Aorta (tissue), 5 donors: ENCODE measurements at regions not wholly inside any gene's neighbourhood (a gene's known extent, or its start where the extent isn't known, plus 50 kb on each side); places are given as distances from the start of the nearest gene placed in this dataset.
"Not testable (repeated sequence)": the region's sequence is repeated elsewhere in the genome, so short reads cannot be mapped to it uniquely, and the experiment has no call there.

ENCODE experiments used
- ATAC-seq: fragments of 200-7000 bp; cut with Tn5 transposase; one replicate; pipeline ENCODE4 v1.9.1; 2022; ENCODE audit warnings: moderate library complexity; ENCODE audit not compliant: low FRiP score
- DNase-seq, 2 donors: peaks; one replicate each; pipeline ENCODE4 v3.0.0-alpha.2; 2020
- H3K27ac ChIP-seq, 2 donors: one replicate each; pipeline ENCODE4 v1.5.1; 2013; ENCODE audit warnings: low read length in 2 of 2, mild to moderate bottlenecking in 2 of 2, moderate library complexity in 2 of 2, control low read depth in 1 of 2, inconsistent platforms in 1 of 2, low read depth in 1 of 2
- H3K27me3 ChIP-seq, 2 donors: one replicate each; pipeline ENCODE4 v1.6.1; 2013; ENCODE audit warnings: control low read depth in 1 of 2, low read length in 1 of 2, mild to moderate bottlenecking in 1 of 2, moderate library complexity in 1 of 2; ENCODE audit not compliant: insufficient read depth in 2 of 2, control insufficient read depth in 1 of 2
- H3K36me3 ChIP-seq, 2 donors: one replicate each; pipeline ENCODE4 v1.6.1; 2013; ENCODE audit warnings: control low read depth in 1 of 2, low read length in 1 of 2, mild to moderate bottlenecking in 1 of 2; ENCODE audit not compliant: insufficient read depth in 2 of 2, control insufficient read depth in 1 of 2
- H3K4me1 ChIP-seq, 2 donors: one replicate each; pipeline ENCODE4 v1.6.1; 2013; ENCODE audit warnings: low read length in 2 of 2, control low read depth in 1 of 2, mild to moderate bottlenecking in 1 of 2, moderate library complexity in 1 of 2; ENCODE audit not compliant: insufficient read depth in 2 of 2, control insufficient read depth in 1 of 2
- H3K4me3 ChIP-seq, 2 donors: one replicate each; pipeline ENCODE4 v1.5.1; 2013; ENCODE audit warnings: low read length in 2 of 2, control low read depth in 1 of 2, mild to moderate bottlenecking in 1 of 2
- H3K9me3 ChIP-seq: one replicate; pipeline ENCODE4 v1.6.1; 2013; ENCODE audit warnings: mild to moderate bottlenecking, low read length; ENCODE audit not compliant: control insufficient read depth
- WGBS, 2 donors: extraction: QIAGEN DNeasy Blood & Tissue Kit; methylation state at CpG; one replicate each; pipeline ENCODE4 v1.1.7; 2013; 5-methylcytosine and 5-hydroxymethylcytosine counted together
- intact Hi-C, 2 donors: fragments of 100-400 bp; cut with DNase I; formaldehyde crosslinking; loops; one replicate each; pipeline versions ENCODE4 v1.14.2 to v1.15.0; 2022
- donor health status: healthy with polysubstance abuse.
- donor health status: Bipolar disorder and iron deficiency.
- donor health status: DM: no; HTN: no; CAD: no.
- donor health status: DM: no; HTN: no; CAD: no.
- donor health status: DM: yes; HTN: yes; CAD: no.

DNA sequence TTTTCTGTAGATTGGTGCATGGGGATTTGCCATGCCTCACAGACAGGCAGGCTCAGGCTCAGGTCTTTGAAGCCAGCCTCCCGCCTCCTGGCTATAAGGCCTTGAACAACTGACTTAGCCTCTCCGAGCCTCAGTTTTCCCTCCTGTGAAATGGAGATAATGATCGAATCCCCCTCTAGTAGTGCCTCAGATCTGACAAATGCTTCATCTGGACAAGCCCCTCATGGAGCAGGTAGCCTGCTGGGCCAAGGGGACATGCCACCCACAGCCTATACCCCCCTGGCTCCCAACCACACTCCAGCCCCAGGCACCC, 68.1 kb upstream of the LCTL start:
- Histone ChIP-seq H3K9me3 (no peaks in the 10 kb centered on the region), H3K27me3 (no peaks in the 10 kb centered on the region), H3K27ac (no peak overlapping the region), H3K4me1 (no peaks in the 10 kb centered on the region), H3K4me3 (no peak overlapping the region), H3K36me3 (no peaks in the 10 kb centered on the region)
- no peak for DNase-seq
- intact Hi-C loops, result no loop called here
- WGBS, 2 donors, result 87 to 89% methylated on average over 3 of the region's 3 CpGs
- ATAC-seq, result no peak

DNA sequence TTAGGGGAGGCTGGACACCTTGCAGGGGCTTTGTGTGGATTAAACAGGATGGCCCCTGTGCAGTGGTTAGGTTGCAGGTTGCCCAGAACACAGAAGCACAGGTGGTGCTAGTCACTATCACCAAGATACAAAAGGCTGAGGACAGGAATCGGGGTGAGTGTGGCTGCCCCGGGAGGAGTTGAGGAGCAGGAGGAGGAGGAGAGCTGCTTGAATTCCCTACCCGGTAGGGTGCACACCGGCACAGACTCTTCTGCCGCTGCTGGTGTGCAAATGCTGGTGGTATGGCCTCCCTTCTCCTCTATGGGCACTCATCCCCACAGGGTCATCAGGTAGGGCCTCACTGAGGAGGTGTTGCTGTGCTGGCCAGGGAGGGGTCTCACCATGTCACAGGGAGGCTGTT, 67.5 kb upstream of the SMAD6 start:
- H3K27me3 ChIP-seq, result no peaks in the 10 kb centered on the region
- H3K9me3 ChIP-seq, result no peaks in the 10 kb centered on the region
- no peak for DNase-seq
- no peak for ATAC-seq
- no peaks in the 10 kb centered on the region for H3K36me3 ChIP-seq
- no peak overlapping the region for H3K4me3 ChIP-seq
- 93 to 96% methylated on average over 5 of the region's 5 CpGs for WGBS, 2 donors
- intact Hi-C loops, result no loop called here
- H3K27ac ChIP-seq, result no peak overlapping the region
- H3K4me1 ChIP-seq, result no peaks in the 10 kb centered on the region

DNA sequence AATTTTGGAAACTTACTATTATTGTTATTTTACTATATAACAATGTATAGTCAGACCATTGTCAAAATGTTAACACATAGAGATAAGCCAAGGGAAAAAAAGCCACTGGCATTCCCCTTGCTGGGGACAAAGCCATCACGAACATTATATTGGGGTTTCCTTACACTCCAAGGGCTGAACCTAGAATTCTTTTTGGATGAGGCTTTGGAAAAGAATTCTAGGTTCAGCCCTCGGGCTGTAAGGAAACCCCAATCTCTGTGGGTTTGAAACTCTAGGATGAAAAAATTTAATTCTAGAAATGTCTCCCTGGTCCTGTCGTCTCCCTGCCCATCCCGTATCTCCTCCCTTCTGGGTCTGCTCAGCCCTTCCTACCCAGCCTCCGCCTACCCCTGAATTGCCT, 67.0 kb upstream of the SMAD6 start:
- DNase-seq, result no peak
- Histone ChIP-seq H3K9me3 (no peaks in the 10 kb centered on the region), H3K27ac (no peak overlapping the region), H3K4me1 (no peaks in the 10 kb centered on the region), H3K4me3 (no peak overlapping the region), H3K27me3 (no peaks in the 10 kb centered on the region), H3K36me3 (no peaks in the 10 kb centered on the region)
- WGBS, 2 donors, result 92 to 93% methylated on average over 5 of the region's 5 CpGs
- ATAC-seq, result no peak
- intact Hi-C loops, result no loop called here

DNA sequence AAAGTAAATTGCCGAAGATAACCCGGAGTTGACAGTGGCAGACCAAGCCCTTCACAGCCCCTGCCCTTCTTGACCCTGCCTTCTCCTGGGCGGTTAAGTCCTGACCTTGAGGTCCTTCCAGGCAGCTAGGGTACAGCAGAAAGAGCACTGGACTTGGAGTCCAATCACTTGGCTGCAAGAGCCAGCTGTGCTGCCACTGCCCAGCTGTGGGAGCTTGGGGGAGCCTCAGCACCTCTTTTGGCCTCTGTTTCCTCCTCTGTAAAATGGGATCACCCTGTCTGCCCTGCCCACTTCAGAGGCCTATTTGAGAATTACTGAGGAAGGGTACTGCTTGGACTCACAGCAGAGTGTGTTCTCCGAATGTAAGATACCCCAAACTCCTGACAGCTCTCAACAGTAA, 66.2 kb upstream of the SMAD6 start:
- H3K9me3 ChIP-seq, result no peaks in the 10 kb centered on the region
- intact Hi-C loops, result no loop called here
- 96% methylated on average over 4 of the region's 4 CpGs for WGBS, 2 donors

DNA sequence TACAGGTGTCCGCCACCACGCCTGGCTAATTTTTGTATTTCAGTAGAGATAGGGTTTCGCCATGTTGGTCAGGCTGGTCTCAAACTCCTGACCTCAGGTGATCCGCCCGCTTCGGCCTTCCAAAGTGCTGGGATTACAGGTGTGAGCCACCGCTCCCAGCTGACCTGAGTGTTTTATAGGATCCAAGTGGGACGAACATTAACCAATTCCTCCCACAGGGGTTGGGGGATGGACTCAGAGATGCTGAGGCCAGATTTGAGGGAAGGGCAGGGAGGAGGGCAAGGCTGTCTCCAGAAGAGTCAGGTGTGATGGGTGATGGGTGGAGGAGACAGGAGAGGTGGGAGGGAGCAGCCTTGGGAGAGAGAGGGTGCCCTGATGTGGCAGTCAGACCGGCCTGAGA, 65.0 kb upstream of the SMAD6 start:
- intact Hi-C loops, H3K4me3 ChIP-seq, H3K4me1 ChIP-seq, H3K27ac ChIP-seq, ATAC-seq, H3K9me3 ChIP-seq, H3K27me3 ChIP-seq, H3K36me3 ChIP-seq, DNase-seq: not testable (repeated sequence)
- 85 to 89% methylated on average over 9 of the region's 9 CpGs for WGBS, 2 donors

More for the DNA sequence above, 66.2 kb upstream of the SMAD6 start:
- no peaks in the 10 kb centered on the region for H3K36me3 ChIP-seq
- no peaks in the 10 kb centered on the region for H3K27me3 ChIP-seq
- no peak overlapping the region for H3K27ac ChIP-seq
- H3K4me3 ChIP-seq, result no peak overlapping the region
- H3K4me1 ChIP-seq, result no peaks in the 10 kb centered on the region
- no peak for DNase-seq
- ATAC-seq, result no peak

DNA sequence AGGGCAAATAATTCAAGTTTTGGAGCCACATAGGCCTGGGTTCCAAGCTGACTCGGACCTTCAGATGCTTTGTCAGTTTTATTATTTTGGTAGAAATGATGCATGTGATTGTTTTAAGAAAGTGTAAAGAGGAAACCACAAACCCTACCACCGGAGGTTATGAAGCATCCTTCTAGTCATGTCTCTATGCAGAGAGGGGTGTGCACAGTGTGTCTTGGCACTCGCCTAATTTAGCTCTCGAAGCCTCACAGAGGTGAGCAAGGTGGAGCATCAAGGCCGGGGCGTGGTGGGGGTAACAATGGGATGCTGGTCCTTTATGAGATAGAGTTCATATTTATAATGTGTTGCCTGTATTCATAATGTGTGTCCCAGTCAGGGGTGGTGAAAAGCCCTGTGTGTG, 63.7 kb upstream of the SMAD6 start:
- H3K9me3 ChIP-seq, result no peaks in the 10 kb centered on the region
- no peaks in the 10 kb centered on the region for H3K27me3 ChIP-seq
- WGBS, 2 donors, result 93% methylated on average over 6 of the region's 6 CpGs
- no peak for ATAC-seq
- H3K36me3 ChIP-seq, result no peaks in the 10 kb centered on the region
- no peaks in the 10 kb centered on the region for H3K4me1 ChIP-seq
- intact Hi-C loops, result no loop called here
- no peak overlapping the region for H3K4me3 ChIP-seq
- DNase-seq, result no peak
- H3K27ac ChIP-seq, result no peak overlapping the region

DNA sequence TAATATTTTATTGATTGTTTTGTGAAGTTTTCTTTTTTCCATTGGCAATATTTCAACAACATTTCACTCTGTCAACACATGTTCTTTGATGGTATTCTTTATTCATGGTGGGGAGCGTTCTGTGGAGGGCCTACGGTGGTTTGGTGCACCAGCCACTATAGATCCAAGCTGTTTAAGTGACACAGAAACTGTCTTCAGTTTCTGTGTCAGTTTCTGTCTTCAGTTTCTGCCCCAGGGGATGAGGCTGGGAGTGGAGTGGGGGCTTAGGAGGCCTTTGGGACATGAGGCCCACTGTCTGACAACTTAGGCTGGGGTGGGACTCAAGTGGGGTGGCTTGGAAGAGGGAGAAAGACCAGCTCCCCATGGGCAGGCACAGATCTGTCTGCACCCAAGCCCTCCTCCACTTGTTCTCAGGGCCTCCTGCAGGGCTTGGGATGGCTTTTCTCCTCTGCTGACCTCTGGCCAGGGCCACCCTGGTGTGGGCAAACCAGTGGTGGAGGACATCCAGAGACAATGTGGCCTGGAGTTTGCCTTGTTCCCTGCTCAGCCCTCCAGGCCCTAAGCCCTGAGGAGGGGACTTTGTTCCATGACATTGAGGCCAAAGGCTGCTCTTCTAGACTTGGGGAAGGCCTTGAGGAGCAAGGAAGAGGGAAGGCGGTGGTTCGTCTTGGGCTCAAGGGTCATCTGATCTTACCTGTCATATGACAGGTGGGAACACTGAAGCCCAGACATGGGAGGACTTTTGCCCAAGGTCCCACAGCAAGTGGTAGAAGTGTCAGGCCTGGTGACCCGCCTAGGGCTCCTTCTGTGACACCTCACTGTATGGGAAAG, 60.3 kb upstream of the SMAD6 start:
- no peaks in the 10 kb centered on the region for H3K9me3 ChIP-seq
- intact Hi-C loops, result no loop called here
- H3K27ac ChIP-seq, result no peak overlapping the region
- H3K27me3 ChIP-seq, result no peaks in the 10 kb centered on the region
- H3K36me3 ChIP-seq, result no peaks in the 10 kb centered on the region
- DNase-seq, result peak in 1 of 2 donors; percentile 10
- H3K4me3 ChIP-seq, result no peak overlapping the region
- no peaks in the 10 kb centered on the region for H3K4me1 ChIP-seq
- ATAC-seq, result no peak
- WGBS, 2 donors, result 96 to 98% methylated on average over 5 of the region's 5 CpGs

DNA sequence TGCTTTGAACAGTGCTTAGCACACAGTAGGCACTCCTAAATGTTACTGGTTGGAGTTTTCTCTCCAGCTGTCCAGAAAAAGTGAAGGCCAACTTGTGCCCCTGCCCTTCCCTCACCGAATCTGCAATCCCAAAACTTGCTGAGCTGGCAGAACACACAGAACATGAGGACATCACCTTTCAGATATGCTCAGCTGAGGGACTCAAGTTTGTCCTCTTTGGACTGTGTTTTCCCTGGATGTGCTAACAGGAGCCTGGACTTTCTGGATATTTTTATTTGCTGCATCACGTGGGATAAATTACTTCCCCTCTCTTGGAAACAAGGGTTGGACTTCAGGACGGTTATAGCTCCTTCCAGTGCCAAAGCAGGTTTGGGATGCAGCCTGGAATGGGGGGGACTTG, 59.5 kb upstream of the SMAD6 start:
- Histone ChIP-seq H3K27me3 (no peaks in the 10 kb centered on the region), H3K9me3 (no peaks in the 10 kb centered on the region), H3K4me3 (no peak overlapping the region), H3K4me1 (no peaks in the 10 kb centered on the region), H3K27ac (no peak overlapping the region), H3K36me3 (no peaks in the 10 kb centered on the region)
- WGBS, 2 donors, result 38 to 45% methylated on average over 3 of the region's 3 CpGs
- no peak for DNase-seq
- intact Hi-C loops, result no loop called here
- no peak for ATAC-seq

DNA sequence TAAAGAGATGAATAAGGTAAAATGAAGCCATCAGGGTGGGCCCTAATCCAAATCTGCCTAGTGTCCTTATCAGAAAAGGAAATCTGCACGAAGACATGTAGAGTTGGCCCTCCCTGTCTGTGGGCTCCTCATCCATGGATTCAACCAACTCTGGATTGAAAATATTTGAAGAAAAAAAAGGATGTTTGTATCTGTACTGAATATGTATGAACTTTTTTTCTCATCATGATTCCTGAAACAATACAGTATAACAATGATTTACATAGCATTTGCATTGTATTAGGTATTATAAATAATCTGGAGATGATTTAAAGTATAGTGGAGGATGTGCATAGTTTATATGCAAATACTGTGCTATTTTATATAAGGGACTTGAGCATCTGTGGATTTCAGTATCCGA, 59.0 kb upstream of the SMAD6 start:
- Histone ChIP-seq H3K27ac (no peak overlapping the region), H3K9me3 (no peaks in the 10 kb centered on the region), H3K36me3 (no peaks in the 10 kb centered on the region), H3K27me3 (no peaks in the 10 kb centered on the region), H3K4me3 (no peak overlapping the region), H3K4me1 (no peaks in the 10 kb centered on the region)
- DNase-seq (no peak), ATAC-seq (no peak)
- WGBS, 2 donors, result 45 to 78% methylated on average over 2 of the region's 2 CpGs
- intact Hi-C loops, result no loop called here
